ENCODE measurements at regions not wholly inside any gene's neighbourhood (a gene's known extent, or its start where the extent isn't known, plus 50 kb on each side); places are given as distances from the start of the nearest gene placed in this dataset.

GRCh38 chr4:81666491-81666890, 194.8 kb upstream of the RASGEF1B start:
- DNase-seq = no peak
- no peaks in the 10 kb centered on the region for H3K9me3 Mint-ChIP-seq
- Histone ChIP-seq H3K36me3 (ENCODE audit: control insufficient read depth, insufficient read depth, low read length) (no peaks in the 10 kb centered on the region), H3K27me3 (ENCODE audit: control insufficient read depth, insufficient read depth, low read length, poor library complexity, severe bottlenecking) (no peaks in the 10 kb centered on the region), H3K4me3 (ENCODE audit: low read length) (no peak overlapping the region), H3K27ac (ENCODE audit: low read depth, low read length) (no peak overlapping the region), H3K9me3 (ENCODE audit: control insufficient read depth, low read length) (no peaks in the 10 kb centered on the region), H3K4me1 (ENCODE audit: control insufficient read depth, insufficient read depth, low read length) (peaks cover 3% of the 10 kb centered on the region), H3K9ac (ENCODE audit: extremely low read depth, low read length, poor library complexity, severe bottlenecking) (no peak overlapping the region)
- H3K27ac Mint-ChIP-seq = no peak overlapping the region
- H3K27me3 Mint-ChIP-seq (ENCODE audit: insufficient read depth) = no peaks in the 10 kb centered on the region
- no peak overlapping the region for H3K4me3 Mint-ChIP-seq
- H3K4me1 Mint-ChIP-seq = peaks cover 21% of the 10 kb centered on the region
- no peaks in the 10 kb centered on the region for H3K36me3 Mint-ChIP-seq (ENCODE audit: low read depth)
- TF ChIP-seq CTCF (conservative IDR thresholded peaks at IDR 0.05) = no peak

GRCh38 chr4:81665649-81666048, 193.9 kb upstream of the RASGEF1B start:
- H3K27ac Mint-ChIP-seq = no peak overlapping the region
- H3K27me3 Mint-ChIP-seq (ENCODE audit: insufficient read depth) = no peaks in the 10 kb centered on the region
- Histone ChIP-seq H3K4me1 (ENCODE audit: control insufficient read depth, insufficient read depth, low read length) (peaks cover 3% of the 10 kb centered on the region), H3K4me3 (ENCODE audit: low read length) (no peak overlapping the region), H3K9me3 (ENCODE audit: control insufficient read depth, low read length) (no peaks in the 10 kb centered on the region), H3K9ac (ENCODE audit: extremely low read depth, low read length, poor library complexity, severe bottlenecking) (no peak overlapping the region), H3K27ac (ENCODE audit: low read depth, low read length) (no peak overlapping the region), H3K27me3 (ENCODE audit: control insufficient read depth, insufficient read depth, low read length, poor library complexity, severe bottlenecking) (no peaks in the 10 kb centered on the region), H3K36me3 (ENCODE audit: control insufficient read depth, insufficient read depth, low read length) (no peaks in the 10 kb centered on the region)
- no peak overlapping the region for H3K4me3 Mint-ChIP-seq
- WGBS, 2 experiments (ENCODE audit: insufficient coverage in 1 of 2, insufficient read length in 1 of 2) = 92 to 95% methylated on average over 1 of the region's 1 CpG
- no peak for TF ChIP-seq CTCF (conservative IDR thresholded peaks at IDR 0.05)
- H3K36me3 Mint-ChIP-seq (ENCODE audit: low read depth) = no peaks in the 10 kb centered on the region
- DNase-seq = no peak
- H3K4me1 Mint-ChIP-seq = peaks cover 17% of the 10 kb centered on the region
- H3K9me3 Mint-ChIP-seq = no peaks in the 10 kb centered on the region

GRCh38 chr4:81665045-81665444, 193.3 kb upstream of the RASGEF1B start:
- Histone ChIP-seq H3K36me3 (ENCODE audit: control insufficient read depth, insufficient read depth, low read length) (no peaks in the 10 kb centered on the region), H3K9ac (ENCODE audit: extremely low read depth, low read length, poor library complexity, severe bottlenecking) (no peak overlapping the region), H3K9me3 (ENCODE audit: control insufficient read depth, low read length) (no peaks in the 10 kb centered on the region), H3K27ac (ENCODE audit: low read depth, low read length) (no peak overlapping the region), H3K27me3 (ENCODE audit: control insufficient read depth, insufficient read depth, low read length, poor library complexity, severe bottlenecking) (no peaks in the 10 kb centered on the region), H3K4me1 (ENCODE audit: control insufficient read depth, insufficient read depth, low read length) (peaks cover 3% of the 10 kb centered on the region), H3K4me3 (ENCODE audit: low read length) (no peak overlapping the region)
- Mint-ChIP-seq H3K27ac (no peak overlapping the region), H3K4me3 (no peak overlapping the region), H3K27me3 (ENCODE audit: insufficient read depth) (no peaks in the 10 kb centered on the region), H3K4me1 (peaks cover 11% of the 10 kb centered on the region), H3K36me3 (ENCODE audit: low read depth) (no peaks in the 10 kb centered on the region), H3K9me3 (no peaks in the 10 kb centered on the region)
- TF ChIP-seq CTCF (conservative IDR thresholded peaks at IDR 0.05) = no peak
- no peak for DNase-seq
